Smooth muscle cell (in vitro differentiated cells): ENCODE measurements at regions not wholly inside any gene's neighbourhood (a gene's known extent, or its start where the extent isn't known, plus 50 kb on each side); places are given as distances from the start of the nearest gene placed in this dataset.

Source experiments
- DNase-seq: peaks from one replicate; lab custom pipeline; 2025; ENCODE audit not compliant: unreplicated experiment; lab: John Stamatoyannopoulos, UW
- H2AFZ ChIP-seq: fragments of 200-600 bp; sonication (generic); 2 replicates; pipeline ENCODE4 v1.6.0; 2016; ENCODE audit warnings: antibody characterized with exemption, low read depth, mild to moderate bottlenecking
- H3F3A ChIP-seq: fragments of 200-600 bp; sonication (generic); 2 replicates; pipeline ENCODE4 v1.6.0; 2017; ENCODE audit warnings: antibody characterized with exemption, low read depth
- H3K27ac ChIP-seq: fragments of 200-600 bp; sonication (generic); 2 replicates; pipeline ENCODE4 v1.5.1; 2016; ENCODE audit warnings: low read depth, mild to moderate bottlenecking
- H3K27me3 ChIP-seq: fragments of 200-600 bp; sonication (generic); 2 replicates; pipeline ENCODE4 v1.6.1; 2016; ENCODE audit warnings: low read depth, mild to moderate bottlenecking
- H3K36me3 ChIP-seq: fragments of 200-600 bp; sonication (generic); 2 replicates; pipeline ENCODE4 v1.5.1; 2016; ENCODE audit warnings: low read depth
- H3K4me1 ChIP-seq: fragments of 200-600 bp; sonication (generic); 2 replicates; pipeline ENCODE4 v1.5.1; 2016; ENCODE audit warnings: low read depth
- H3K4me2 ChIP-seq: fragments of 200-600 bp; sonication (generic); 2 replicates; pipeline ENCODE4 v1.6.0; 2016; ENCODE audit warnings: mild to moderate bottlenecking
- H3K4me3 ChIP-seq: fragments of 200-600 bp; sonication (generic); 2 replicates; pipeline ENCODE4 v1.5.1; 2016; ENCODE audit warnings: mild to moderate bottlenecking
- H3K79me2 ChIP-seq: fragments of 200-600 bp; sonication (generic); 2 replicates; pipeline ENCODE4 v1.6.0; 2016; ENCODE audit warnings: low read depth, mild to moderate bottlenecking
- H3K9ac ChIP-seq: fragments of 200-600 bp; sonication (generic); 2 replicates; pipeline ENCODE4 v1.6.0; 2016; ENCODE audit warnings: low read depth
- H3K9me3 ChIP-seq: fragments of 200-600 bp; sonication (generic); replicated peaks from 2 replicates; pipeline ENCODE4 v1.5.1; 2016; ENCODE audit warnings: low read depth
- H4K20me1 ChIP-seq: fragments of 200-600 bp; sonication (generic); 2 replicates; pipeline ENCODE4 v1.6.0; 2016; ENCODE audit warnings: low read depth
- CTCF ChIP-seq: fragments of 200-600 bp; sonication (generic); IDR thresholded peaks from 2 replicates; pipeline ENCODE4 v1.5.1; 2017; ENCODE audit warnings: borderline replicate concordance, mild to moderate bottlenecking, antibody characterized with exemption; ENCODE audit not compliant: insufficient read depth, poor library complexity, severe bottlenecking
- WGBS: methylation state at CpG from one replicate; pipeline ENCODE4 v1.1.7; 2016; ENCODE audit warnings: low lambda C conversion rate; 5-methylcytosine and 5-hydroxymethylcytosine counted together

GRCh38 chr12:126228936-126229335 is 1163.7 kb downstream of the AACS start:
- Histone ChIP-seq H3K4me3 (no peak overlapping the region), H3K4me1 (no peaks in the 10 kb centered on the region), H4K20me1 (no peaks in the 10 kb centered on the region), H3K27ac (no peak overlapping the region), H3K9me3 (no peaks in the 10 kb centered on the region), H3F3A (no peaks in the 10 kb centered on the region), H3K9ac (no peak overlapping the region), H3K36me3 (no peaks in the 10 kb centered on the region), H3K79me2 (no peaks in the 10 kb centered on the region), H2AFZ (no peak overlapping the region), H3K27me3 (no peaks in the 10 kb centered on the region), H3K4me2 (no peak overlapping the region)
- DNase-seq = no peak
- TF ChIP-seq CTCF = no peak
- WGBS = 85% methylated on average over 2 of the region's 2 CpGs

- TF ChIP-seq CTCF = no peak
- Histone ChIP-seq H3K4me2 (no peak overlapping the region), H3K9me3 (no peaks in the 10 kb centered on the region), H3F3A (no peaks in the 10 kb centered on the region), H3K79me2 (no peaks in the 10 kb centered on the region), H3K27me3 (no peaks in the 10 kb centered on the region), H3K4me1 (no peaks in the 10 kb centered on the region), H3K36me3 (no peaks in the 10 kb centered on the region), H3K9ac (no peak overlapping the region), H3K4me3 (no peak overlapping the region), H3K27ac (no peak overlapping the region), H4K20me1 (no peaks in the 10 kb centered on the region), H2AFZ (no peak overlapping the region)
- no peak for DNase-seq
- 72% methylated on average over 3 of the region's 3 CpGs for WGBS
Observed at GRCh38 chr12:126232711-126233110, 1167.5 kb downstream of the AACS start.

GRCh38 chr12:126233625-126234024 is 1168.4 kb downstream of the AACS start:
- WGBS = 33% methylated on average over 3 of the region's 3 CpGs
- no peak for DNase-seq
- no peaks in the 10 kb centered on the region for H3K79me2 ChIP-seq
- no peaks in the 10 kb centered on the region for H3F3A ChIP-seq
- H3K4me1 ChIP-seq = no peaks in the 10 kb centered on the region
- H3K27ac ChIP-seq = no peak overlapping the region
- no peak for TF ChIP-seq CTCF
- no peak overlapping the region for H2AFZ ChIP-seq
- H4K20me1 ChIP-seq = no peaks in the 10 kb centered on the region
- no peaks in the 10 kb centered on the region for H3K9me3 ChIP-seq
- no peak overlapping the region for H3K4me3 ChIP-seq
- no peaks in the 10 kb centered on the region for H3K27me3 ChIP-seq
- H3K4me2 ChIP-seq = no peak overlapping the region
- H3K9ac ChIP-seq = no peak overlapping the region
- no peaks in the 10 kb centered on the region for H3K36me3 ChIP-seq

- Histone ChIP-seq H3K4me3 (no peak overlapping the region), H3K79me2 (no peaks in the 10 kb centered on the region), H2AFZ (no peak overlapping the region), H3F3A (no peaks in the 10 kb centered on the region), H3K9ac (no peak overlapping the region), H4K20me1 (no peaks in the 10 kb centered on the region), H3K36me3 (no peaks in the 10 kb centered on the region), H3K9me3 (no peaks in the 10 kb centered on the region), H3K27ac (no peak overlapping the region), H3K27me3 (no peaks in the 10 kb centered on the region), H3K4me2 (no peak overlapping the region), H3K4me1 (peaks cover 9% of the 10 kb centered on the region)
- TF ChIP-seq CTCF = no peak
- DNase-seq = no peak
- 81% methylated on average over 4 of the region's 4 CpGs for WGBS
Observed at GRCh38 chr12:126243814-126244440, 1178.7 kb downstream of the AACS start.
